ENCODE measurements at regions not wholly inside any gene's neighbourhood (a gene's known extent, or its start where the extent isn't known, plus 50 kb on each side); places are given as distances from the start of the nearest gene placed in this dataset.
"Not testable (repeated sequence)": the region's sequence is repeated elsewhere in the genome, so short reads cannot be mapped to it uniquely, and the experiment has no call there.

GRCh38 chr9:71446473-71447411 lies 321.6 kb downstream of the CEMIP2 start:
- Mint-ChIP-seq H3K4me3 (peak overlapping the region in 1 of 2 donors; percentile 25), H3K27ac (no peak overlapping the region), H3K27me3 (peaks cover 41 to 45% of the 10 kb centered on the region in 2 donors), H3K9me3 (peaks cover 0 to 3% of the 10 kb centered on the region in 2 donors), H3K4me1 (ENCODE audit: low read depth in 2 of 2) (peaks cover 0 to 4% of the 10 kb centered on the region in 2 donors), H3K36me3 (ENCODE audit: insufficient read depth) (no peaks in the 10 kb centered on the region)
- DNase-seq (no peak), ATAC-seq (replicated peaks) (no peak)

GRCh38 chr9:71446106-71446472 lies 322.2 kb downstream of the CEMIP2 start:
- no peaks in the 10 kb centered on the region for H3K36me3 Mint-ChIP-seq (ENCODE audit: insufficient read depth)

GRCh38 chr9:71442937-71443336 lies 321.5 kb upstream of the TRPM3 start:
- Mint-ChIP-seq H3K27me3 (peaks cover 35 to 40% of the 10 kb centered on the region in 2 donors), H3K36me3 (ENCODE audit: insufficient read depth) (no peaks in the 10 kb centered on the region), H3K27ac (no peak overlapping the region), H3K4me3 (no peak overlapping the region), H3K9me3 (peaks cover 0 to under 1% of the 10 kb centered on the region in 2 donors), H3K4me1 (ENCODE audit: low read depth in 2 of 2) (peaks cover 0 to 4% of the 10 kb centered on the region in 2 donors)
- ATAC-seq (replicated peaks) (no peak), DNase-seq (no peak)

More at GRCh38 chr9:71446106-71446472, 322.2 kb downstream of the CEMIP2 start:
- H3K4me3 Mint-ChIP-seq = no peak overlapping the region
- no peak for DNase-seq
- ATAC-seq (replicated peaks) = no peak
- peaks cover 0 to 4% of the 10 kb centered on the region in 2 donors for H3K4me1 Mint-ChIP-seq (ENCODE audit: low read depth in 2 of 2)
- H3K27ac Mint-ChIP-seq = no peak overlapping the region
- H3K9me3 Mint-ChIP-seq = peaks cover 0 to 2% of the 10 kb centered on the region in 2 donors
- peaks cover 41 to 45% of the 10 kb centered on the region in 2 donors for H3K27me3 Mint-ChIP-seq

DNA sequence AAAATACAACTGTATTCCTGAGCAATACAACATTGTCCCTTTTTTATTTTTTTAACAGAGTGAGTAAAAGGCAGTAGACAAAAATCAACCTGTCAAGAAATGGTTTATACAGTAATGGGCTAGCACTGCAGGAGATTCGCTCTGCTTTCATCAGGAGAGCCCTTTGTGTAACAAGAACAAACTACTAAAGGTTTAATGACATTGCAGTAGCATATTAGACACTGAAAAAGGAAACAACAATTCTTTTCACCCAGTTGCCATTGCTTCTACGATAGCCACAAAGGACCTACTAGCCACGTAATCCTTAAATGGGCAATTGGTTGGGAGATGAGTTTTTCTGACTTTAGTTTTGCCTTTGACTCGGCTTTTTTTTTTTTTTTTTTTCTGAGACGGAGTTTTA lies 319.8 kb upstream of the TRPM3 start:
- Mint-ChIP-seq H3K36me3 (ENCODE audit: insufficient read depth) (no peaks in the 10 kb centered on the region), H3K4me3 (no peak overlapping the region), H3K4me1 (ENCODE audit: low read depth in 2 of 2) (no peaks in the 10 kb centered on the region), H3K9me3 (no peaks in the 10 kb centered on the region), H3K27me3 (peaks cover 21 to 28% of the 10 kb centered on the region in 2 donors), H3K27ac (no peak overlapping the region)
- ATAC-seq (replicated peaks) = no peak
- DNase-seq = no peak

DNA sequence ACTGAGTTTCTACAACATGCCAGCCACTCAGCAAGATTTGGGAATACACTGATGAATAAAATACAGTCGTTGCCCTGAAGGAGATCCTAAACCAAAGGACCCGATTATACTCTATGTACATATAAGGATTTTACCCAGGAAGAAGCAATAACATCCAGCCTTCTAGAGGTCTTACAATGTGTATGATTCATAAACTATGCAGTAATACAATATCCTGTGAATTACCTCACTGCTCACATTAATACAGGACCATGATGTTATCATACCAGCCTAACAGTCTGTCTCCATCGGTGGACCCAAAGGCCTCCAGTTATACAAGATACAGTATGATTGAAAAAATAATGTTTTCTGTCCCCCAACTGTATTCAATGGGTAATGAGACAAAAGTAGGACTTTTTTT lies 310.5 kb upstream of the TRPM3 start:
- Mint-ChIP-seq H3K36me3 (ENCODE audit: insufficient read depth) (no peaks in the 10 kb centered on the region), H3K9me3 (no peaks in the 10 kb centered on the region), H3K27ac (no peak overlapping the region), H3K4me3 (no peak overlapping the region), H3K27me3 (peaks cover 0 to 12% of the 10 kb centered on the region in 2 donors), H3K4me1 (ENCODE audit: low read depth in 2 of 2) (no peaks in the 10 kb centered on the region)
- no peak for DNase-seq
- ATAC-seq (replicated peaks) = no peak

GRCh38 chr9:71407341-71407740 lies 285.9 kb upstream of the TRPM3 start:
- H3K4me1 Mint-ChIP-seq (ENCODE audit: low read depth in 2 of 2); H3K4me3 Mint-ChIP-seq; H3K27ac Mint-ChIP-seq; DNase-seq; ATAC-seq (replicated peaks); H3K36me3 Mint-ChIP-seq (ENCODE audit: insufficient read depth): not testable (repeated sequence)
- peaks cover 0 to 12% of the 10 kb centered on the region in 2 donors for H3K9me3 Mint-ChIP-seq
- peaks cover 0 to 12% of the 10 kb centered on the region in 2 donors for H3K27me3 Mint-ChIP-seq

GRCh38 chr9:71403106-71403505 lies 281.7 kb upstream of the TRPM3 start:
- Mint-ChIP-seq H3K27me3 (peaks cover 0 to 3% of the 10 kb centered on the region in 2 donors), H3K27ac (no peak overlapping the region), H3K9me3 (no peaks in the 10 kb centered on the region), H3K36me3 (ENCODE audit: insufficient read depth) (no peaks in the 10 kb centered on the region), H3K4me3 (no peak overlapping the region), H3K4me1 (ENCODE audit: low read depth in 2 of 2) (no peaks in the 10 kb centered on the region)
- ATAC-seq (replicated peaks) (no peak), DNase-seq (no peak)

- DNase-seq (no peak), ATAC-seq (replicated peaks) (no peak)
- Mint-ChIP-seq H3K27me3 (no peaks in the 10 kb centered on the region), H3K4me1 (ENCODE audit: low read depth in 2 of 2) (no peaks in the 10 kb centered on the region), H3K27ac (no peak overlapping the region), H3K4me3 (no peak overlapping the region), H3K36me3 (ENCODE audit: insufficient read depth) (no peaks in the 10 kb centered on the region), H3K9me3 (no peaks in the 10 kb centered on the region)
Observed at GRCh38 chr9:71393005-71393404, 271.6 kb upstream of the TRPM3 start.

GRCh38 chr9:71384343-71384742 lies 262.9 kb upstream of the TRPM3 start:
- no peaks in the 10 kb centered on the region for H3K27me3 Mint-ChIP-seq
- no peaks in the 10 kb centered on the region for H3K4me1 Mint-ChIP-seq (ENCODE audit: low read depth in 2 of 2)
- H3K27ac Mint-ChIP-seq = no peak overlapping the region
- no peak overlapping the region for H3K4me3 Mint-ChIP-seq
- H3K36me3 Mint-ChIP-seq (ENCODE audit: insufficient read depth) = no peaks in the 10 kb centered on the region
- H3K9me3 Mint-ChIP-seq = peaks cover 1 to 7% of the 10 kb centered on the region in 2 donors
- ATAC-seq (replicated peaks) = no peak
- DNase-seq = no peak

- no peaks in the 10 kb centered on the region for H3K36me3 Mint-ChIP-seq (ENCODE audit: insufficient read depth)
- no peak overlapping the region for H3K27ac Mint-ChIP-seq
- ATAC-seq (replicated peaks) (no peak), DNase-seq (no peak)
- H3K27me3 Mint-ChIP-seq = no peaks in the 10 kb centered on the region
- no peaks in the 10 kb centered on the region for H3K4me1 Mint-ChIP-seq (ENCODE audit: low read depth in 2 of 2)
- no peak overlapping the region for H3K4me3 Mint-ChIP-seq
- H3K9me3 Mint-ChIP-seq = peaks cover 1 to 7% of the 10 kb centered on the region in 2 donors
Observed at GRCh38 chr9:71383308-71383940, 262.0 kb upstream of the TRPM3 start.

DNA sequence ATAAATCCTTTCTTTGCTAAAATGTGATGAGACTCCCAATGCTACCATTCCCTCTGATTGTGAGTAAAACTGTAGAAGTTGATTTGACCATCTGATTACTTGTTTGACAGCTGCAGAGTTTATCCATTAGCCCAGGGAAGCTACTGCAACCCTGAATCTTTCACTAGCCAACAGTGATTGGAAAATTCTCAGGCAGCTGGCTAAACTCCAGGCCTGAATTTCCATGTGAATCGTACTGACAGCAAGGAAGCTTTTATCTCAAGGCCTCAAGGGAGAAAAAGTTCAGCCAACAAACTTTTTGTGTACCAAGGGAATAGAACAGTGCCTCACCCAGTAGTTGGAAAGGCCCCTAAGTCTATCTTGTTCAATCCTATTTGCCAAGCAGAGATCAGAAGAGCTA lies 246.7 kb upstream of the TRPM3 start:
- no peak overlapping the region for H3K27ac Mint-ChIP-seq
- H3K4me3 Mint-ChIP-seq = no peak overlapping the region
- no peaks in the 10 kb centered on the region for H3K9me3 Mint-ChIP-seq
- H3K36me3 Mint-ChIP-seq (ENCODE audit: insufficient read depth) = no peaks in the 10 kb centered on the region
- no peak for DNase-seq
- no peaks in the 10 kb centered on the region for H3K4me1 Mint-ChIP-seq (ENCODE audit: low read depth in 2 of 2)
- H3K27me3 Mint-ChIP-seq = peaks cover 0 to 15% of the 10 kb centered on the region in 2 donors
- ATAC-seq (replicated peaks) = no peak

DNA sequence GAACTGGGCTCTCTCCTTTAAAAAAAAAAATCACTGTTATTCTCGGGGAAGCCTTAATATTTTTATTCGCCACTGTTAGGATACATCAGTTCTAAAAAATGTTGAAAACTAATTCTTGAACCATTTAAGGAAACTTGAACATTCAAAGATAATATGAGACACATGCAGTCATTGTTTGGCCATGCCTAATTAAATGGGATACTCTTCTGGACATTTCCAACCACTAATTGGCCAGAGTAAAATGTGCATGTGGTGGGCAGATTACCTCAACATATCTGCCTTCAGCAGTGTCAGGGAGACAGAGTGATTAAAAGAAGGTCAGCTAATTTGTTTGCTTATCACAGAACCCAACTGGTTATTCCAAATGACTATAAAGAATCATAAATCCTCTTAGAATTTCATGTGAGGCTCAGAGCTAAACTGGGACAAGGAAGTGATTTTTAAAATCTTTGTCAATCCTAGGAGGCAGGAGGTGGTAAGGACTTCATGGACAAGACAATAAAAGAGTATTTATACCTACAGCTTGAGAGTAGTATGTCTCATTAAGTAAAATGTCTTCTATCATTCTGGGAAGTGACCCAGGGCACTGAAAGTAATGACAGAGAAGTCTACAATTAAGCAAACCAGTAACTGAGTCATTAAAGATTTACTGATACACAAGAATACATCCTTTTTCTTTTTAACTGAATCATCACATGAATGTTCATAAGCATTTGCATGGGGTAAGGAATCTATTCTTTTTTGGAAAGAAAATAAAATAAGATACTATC lies 242.9 kb upstream of the TRPM3 start:
- ATAC-seq (replicated peaks) = no peak
- Mint-ChIP-seq H3K27ac (no peak overlapping the region), H3K36me3 (ENCODE audit: insufficient read depth) (no peaks in the 10 kb centered on the region), H3K4me1 (ENCODE audit: low read depth in 2 of 2) (no peaks in the 10 kb centered on the region), H3K9me3 (no peaks in the 10 kb centered on the region), H3K4me3 (no peak overlapping the region), H3K27me3 (peaks cover 6 to 10% of the 10 kb centered on the region in 2 donors)
- no peak for DNase-seq

DNA sequence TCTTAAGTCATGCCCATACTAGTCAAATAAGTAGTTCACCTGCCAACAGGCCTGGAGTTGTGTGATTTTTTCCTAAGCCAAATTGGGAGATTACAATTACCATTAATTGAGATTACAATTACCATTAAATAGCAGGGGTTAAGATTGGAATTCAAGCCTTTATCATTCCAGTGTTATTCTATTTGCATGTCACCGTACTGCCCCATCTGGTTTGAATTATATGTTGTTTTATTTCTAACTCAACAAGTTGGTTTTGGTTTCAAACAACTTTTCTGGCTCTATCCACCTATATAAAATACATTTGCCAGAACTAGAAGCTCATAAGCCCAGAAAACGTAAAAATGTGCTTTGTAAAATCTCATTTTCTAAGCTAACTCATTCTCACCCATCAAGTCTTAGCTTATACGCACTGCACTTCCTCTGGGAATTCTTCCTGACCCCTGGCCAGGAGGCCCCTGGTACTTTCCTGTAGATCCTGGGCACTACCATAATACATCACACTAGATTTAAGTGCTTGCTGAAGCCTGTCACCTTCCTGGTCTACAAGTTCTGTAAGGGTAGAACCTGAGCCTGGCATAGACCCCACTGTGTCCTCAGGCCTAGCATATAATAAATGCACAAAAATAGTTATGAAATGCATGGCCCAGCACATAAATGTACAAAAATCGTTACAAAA lies 242.0 kb upstream of the TRPM3 start:
- Mint-ChIP-seq H3K36me3 (ENCODE audit: insufficient read depth) (no peaks in the 10 kb centered on the region), H3K4me1 (ENCODE audit: low read depth in 2 of 2) (no peaks in the 10 kb centered on the region), H3K4me3 (no peak overlapping the region), H3K27ac (no peak overlapping the region), H3K9me3 (no peaks in the 10 kb centered on the region), H3K27me3 (peaks cover 6 to 10% of the 10 kb centered on the region in 2 donors)
- ATAC-seq (replicated peaks) = no peak
- DNase-seq = no peak

All from effector memory CD8-positive, alpha-beta T cell (primary cell).